ENCODE measurements at regions not wholly inside any gene's neighbourhood (a gene's known extent, or its start where the extent isn't known, plus 50 kb on each side); places are given as distances from the start of the nearest gene placed in this dataset.

GRCh38 chr3:110753516-110753915 lies 318.1 kb upstream of the NECTIN3 start:
- no peak for TF ChIP-seq ZNF274 (IDR thresholded peaks at IDR 0.05; ENCODE audit: low read depth, low read length)
- TF ChIP-seq YY1 (IDR thresholded peaks at IDR 0.05; ENCODE audit: insufficient read depth, insufficient read length) = no peak
- TF ChIP-seq SUZ12 (IDR thresholded peaks at IDR 0.05; ENCODE audit: extremely low read depth, insufficient read depth, insufficient read length) = no peak

Data from NT2/D1 (cell line).